Testis (tissue), 2 donors: ENCODE measurements at regions not wholly inside any gene's neighbourhood (a gene's known extent, or its start where the extent isn't known, plus 50 kb on each side); places are given as distances from the start of the nearest gene placed in this dataset.

Source experiments
- DNase-seq: peaks from one replicate; pipeline ENCODE4 v3.0.0-alpha.2; 2019
- H3K27ac ChIP-seq, 2 donors: fragments of 200-600 bp; sonication (generic); one replicate each; pipeline ENCODE4 v1.5.1; 2019
- H3K27me3 ChIP-seq: fragments of 200-600 bp; sonication (generic); one replicate; pipeline ENCODE4 v1.5.1; 2019
- H3K36me3 ChIP-seq: fragments of 200-600 bp; sonication (generic); one replicate; pipeline ENCODE4 v1.5.1; 2017; ENCODE audit warnings: low read depth; ENCODE audit errors: missing control alignments
- H3K4me1 ChIP-seq: fragments of 200-600 bp; sonication (generic); one replicate; pipeline ENCODE4 v1.5.1; 2019
- H3K4me3 ChIP-seq, 2 donors: fragments of 200-600 bp; sonication (generic); one replicate each; pipeline ENCODE4 v1.5.1; 2017 to 2019
- H3K9me3 ChIP-seq: fragments of 200-600 bp; sonication (generic); one replicate; pipeline ENCODE4 v1.5.1; 2017
- CTCF ChIP-seq, 3 experiments: fragments of 450-650 bp in 2 of 3; fragments of 200-600 bp in 1 of 3; sonication (generic) in 1 of 3; IDR thresholded peaks; one replicate each; pipeline ENCODE4 v1.5.1; 2016 to 2019; ENCODE audit warnings: antibody characterized with exemption in 3 of 3, mild to moderate bottlenecking in 2 of 3, moderate library complexity in 1 of 3
- POLR2A ChIP-seq: fragments of 450-650 bp; IDR thresholded peaks from one replicate; pipeline ENCODE4 v1.6.1; 2017; ENCODE audit warnings: antibody characterized with exemption, mild to moderate bottlenecking, moderate library complexity
- WGBS, 2 donors: methylation state at CpG; one replicate each; pipeline ENCODE4 v1.1.5; 2018; 5-methylcytosine and 5-hydroxymethylcytosine counted together
- intact Hi-C: fragments of 100-400 bp; cut with DNase I; formaldehyde crosslinking; loops from one replicate; pipeline ENCODE4 v1.15.1; 2023; ENCODE audit warnings: low total_unique reads

GRCh38 chr20:6691516-6691915 is 76.0 kb upstream of the BMP2 start:
- Histone ChIP-seq H3K9me3 (no peaks in the 10 kb centered on the region), H3K4me1 (no peaks in the 10 kb centered on the region), H3K36me3 (no peaks in the 10 kb centered on the region), H3K27me3 (no peaks in the 10 kb centered on the region), H3K4me3 (no peak overlapping the region), H3K27ac (no peak overlapping the region)
- TF ChIP-seq POLR2A (no peak), CTCF (IDR thresholded peaks at IDR 0.05) (no peak)
- DNase-seq = no peak
- 73 to 82% methylated on average over 4 of the region's 4 CpGs for WGBS, 2 donors
- intact Hi-C loops = no loop called here

- Histone ChIP-seq H3K4me1 (no peaks in the 10 kb centered on the region), H3K27me3 (no peaks in the 10 kb centered on the region), H3K9me3 (no peaks in the 10 kb centered on the region), H3K4me3 (no peak overlapping the region), H3K36me3 (no peaks in the 10 kb centered on the region), H3K27ac (no peak overlapping the region)
- 66 to 80% methylated on average over 7 of the region's 7 CpGs for WGBS, 2 donors
- intact Hi-C loops = no loop called here
- no peak for DNase-seq
- TF ChIP-seq CTCF (IDR thresholded peaks at IDR 0.05) = no peak
- no peak for TF ChIP-seq POLR2A
Measured at GRCh38 chr20:6689339-6689973, 78.0 kb upstream of the BMP2 start.

GRCh38 chr20:6686171-6686570 is 81.3 kb upstream of the BMP2 start:
- no peak overlapping the region for H3K27ac ChIP-seq
- intact Hi-C loops = no loop called here

GRCh38 chr20:6685626-6686025 is 81.9 kb upstream of the BMP2 start:
- DNase-seq = no peak
- no peak overlapping the region for H3K27ac ChIP-seq
- H3K4me1 ChIP-seq = no peaks in the 10 kb centered on the region
- H3K27me3 ChIP-seq = no peaks in the 10 kb centered on the region
- H3K36me3 ChIP-seq = no peaks in the 10 kb centered on the region
- no peak overlapping the region for H3K4me3 ChIP-seq
- intact Hi-C loops = no loop called here
- no peaks in the 10 kb centered on the region for H3K9me3 ChIP-seq
- no peak for TF ChIP-seq CTCF (IDR thresholded peaks at IDR 0.05)
- TF ChIP-seq POLR2A = no peak
- 86 to 89% methylated on average over 4 of the region's 4 CpGs for WGBS, 2 donors

More at GRCh38 chr20:6686171-6686570, 81.3 kb upstream of the BMP2 start:
- Histone ChIP-seq H3K4me3 (no peak overlapping the region), H3K9me3 (no peaks in the 10 kb centered on the region), H3K27me3 (no peaks in the 10 kb centered on the region), H3K36me3 (no peaks in the 10 kb centered on the region), H3K4me1 (no peaks in the 10 kb centered on the region)
- TF ChIP-seq POLR2A = no peak
- no peak for TF ChIP-seq CTCF (IDR thresholded peaks at IDR 0.05)
- WGBS, 2 donors = 84% methylated on average over 2 of the region's 2 CpGs
- DNase-seq = no peak

- intact Hi-C loops = no loop called here
- Histone ChIP-seq H3K4me3 (no peak overlapping the region), H3K4me1 (no peaks in the 10 kb centered on the region), H3K27me3 (no peaks in the 10 kb centered on the region), H3K27ac (no peak overlapping the region), H3K9me3 (no peaks in the 10 kb centered on the region), H3K36me3 (no peaks in the 10 kb centered on the region)
- no peak for TF ChIP-seq POLR2A
- no peak for TF ChIP-seq CTCF (IDR thresholded peaks at IDR 0.05)
- WGBS, 2 donors = 97 to 98% methylated on average over 5 of the region's 5 CpGs
- no peak for DNase-seq
Measured at GRCh38 chr20:6685181-6685582, 82.3 kb upstream of the BMP2 start.
